WI38 (cell line): ENCODE measurements at regions not wholly inside any gene's neighbourhood (a gene's known extent, or its start where the extent isn't known, plus 50 kb on each side); places are given as distances from the start of the nearest gene placed in this dataset.

Experiments used
- H3K4me3 ChIP-seq: 2 replicates; pipeline ENCODE4 v1.5.1; 2011; ENCODE audit warnings: low read depth, mild to moderate bottlenecking, control low read depth, low read length
- TF ChIP-seq, protein P1 (sequence below): IDR thresholded peaks from 2 replicates; pipeline ENCODE4 v1.5.1; 2012; ENCODE audit warnings: low read depth, mild to moderate bottlenecking, control low read depth, low read length

DNA sequence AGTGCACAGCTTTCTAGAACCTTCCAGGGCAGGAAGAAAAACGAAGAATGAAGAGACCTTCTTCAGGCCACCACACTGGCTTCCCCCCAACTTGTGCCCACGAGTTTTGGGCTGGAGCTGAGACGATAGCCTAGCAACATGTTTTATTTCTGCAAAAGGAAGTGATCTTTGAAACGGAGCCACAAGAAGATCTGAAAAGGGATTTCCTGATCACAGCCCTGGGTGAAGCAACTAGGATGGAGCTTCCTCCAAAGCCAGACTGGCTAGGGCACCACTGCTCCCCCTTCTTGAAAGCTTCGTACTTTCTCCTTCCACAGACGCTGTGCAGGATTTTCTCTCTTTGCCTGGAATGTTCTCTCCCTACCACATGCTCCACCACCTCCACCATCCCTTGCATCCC, 418.3 kb downstream of the MED13L start:
- TF ChIP-seq, protein P1, sequence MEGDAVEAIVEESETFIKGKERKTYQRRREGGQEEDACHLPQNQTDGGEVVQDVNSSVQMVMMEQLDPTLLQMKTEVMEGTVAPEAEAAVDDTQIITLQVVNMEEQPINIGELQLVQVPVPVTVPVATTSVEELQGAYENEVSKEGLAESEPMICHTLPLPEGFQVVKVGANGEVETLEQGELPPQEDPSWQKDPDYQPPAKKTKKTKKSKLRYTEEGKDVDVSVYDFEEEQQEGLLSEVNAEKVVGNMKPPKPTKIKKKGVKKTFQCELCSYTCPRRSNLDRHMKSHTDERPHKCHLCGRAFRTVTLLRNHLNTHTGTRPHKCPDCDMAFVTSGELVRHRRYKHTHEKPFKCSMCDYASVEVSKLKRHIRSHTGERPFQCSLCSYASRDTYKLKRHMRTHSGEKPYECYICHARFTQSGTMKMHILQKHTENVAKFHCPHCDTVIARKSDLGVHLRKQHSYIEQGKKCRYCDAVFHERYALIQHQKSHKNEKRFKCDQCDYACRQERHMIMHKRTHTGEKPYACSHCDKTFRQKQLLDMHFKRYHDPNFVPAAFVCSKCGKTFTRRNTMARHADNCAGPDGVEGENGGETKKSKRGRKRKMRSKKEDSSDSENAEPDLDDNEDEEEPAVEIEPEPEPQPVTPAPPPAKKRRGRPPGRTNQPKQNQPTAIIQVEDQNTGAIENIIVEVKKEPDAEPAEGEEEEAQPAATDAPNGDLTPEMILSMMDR = no peak
- no peak overlapping the region for H3K4me3 ChIP-seq

DNA sequence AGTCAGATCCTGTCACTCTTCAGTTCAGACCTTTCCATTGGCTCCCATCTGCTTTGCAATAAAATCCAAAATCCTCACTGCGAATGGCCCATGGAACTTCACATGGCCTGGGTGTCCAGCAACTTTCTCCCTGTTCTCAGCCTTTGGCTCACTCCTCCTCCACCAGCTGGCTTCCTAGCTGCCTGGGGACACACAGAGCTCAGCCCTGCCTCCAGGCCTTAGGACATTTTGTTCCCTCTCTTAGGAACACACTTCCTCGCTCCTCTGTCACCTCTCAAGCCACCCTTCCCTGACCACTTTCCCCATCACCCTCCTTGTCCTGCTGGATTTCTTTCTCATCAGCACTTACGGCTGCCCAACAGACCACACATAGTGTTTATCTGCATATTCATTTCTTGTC, 419.6 kb downstream of the MED13L start:
- H3K4me3 ChIP-seq = no peak overlapping the region
- TF ChIP-seq, protein P1 = no peak

- H3K4me3 ChIP-seq = no peak overlapping the region
- TF ChIP-seq, protein P1 = no peak
Measured at GRCh38 chr12:115857160-115857920, 420.2 kb downstream of the MED13L start.

GRCh38 chr12:115852054-115852453, 425.4 kb downstream of the MED13L start:
- H3K4me3 ChIP-seq = no peak overlapping the region
- TF ChIP-seq, protein P1 = no peak

- TF ChIP-seq, protein P1 = no peak
- no peak overlapping the region for H3K4me3 ChIP-seq
Measured at GRCh38 chr12:115850957-115851356, 426.5 kb downstream of the MED13L start.

GRCh38 chr12:115849262-115849943, 428.1 kb downstream of the MED13L start:
- no peak overlapping the region for H3K4me3 ChIP-seq

More at GRCh38 chr12:115849262-115849943, 428.1 kb downstream of the MED13L start:
- TF ChIP-seq, protein P1 = no peak
